ENCODE measurements at regions not wholly inside any gene's neighbourhood (a gene's known extent, or its start where the extent isn't known, plus 50 kb on each side); places are given as distances from the start of the nearest gene placed in this dataset.
"Not testable (repeated sequence)": the region's sequence is repeated elsewhere in the genome, so short reads cannot be mapped to it uniquely, and the experiment has no call there.

- Histone ChIP-seq H3K27me3 (no peaks in the 10 kb centered on the region), H3K4me3 (no peak overlapping the region), H3K4me1 (no peaks in the 10 kb centered on the region), H3K9me3 (peaks cover 0 to 5% (median 0%) of the 10 kb centered on the region in 3 donors), H3K36me3 (no peaks in the 10 kb centered on the region), H3K27ac (no peak overlapping the region)
- no peak for ATAC-seq
- TF ChIP-seq POLR2A (IDR thresholded peaks at IDR 0.05) (no peak), EP300 (IDR thresholded peaks at IDR 0.05) (no peak), CTCF (IDR thresholded peaks at IDR 0.05) (no peak), POLR2AphosphoS5 (IDR thresholded peaks at IDR 0.05) (no peak)
- 79 to 87% methylated on average over 2 of the region's 2 CpGs for WGBS, 2 donors (ENCODE audit: low coverage in 1 of 2)
Measured at GRCh38 chr6:6091608-6092002, 84.9 kb upstream of the NRN1 start.

- WGBS, 2 donors (ENCODE audit: low coverage in 1 of 2) = 74 to 90% methylated on average over 4 to 5 of the region's 5 CpGs
Measured at GRCh38 chr6:6090861-6091607, 84.3 kb upstream of the NRN1 start.

GRCh38 chr6:6085928-6086668 is 79.4 kb upstream of the NRN1 start:
- Histone ChIP-seq H3K36me3 (no peaks in the 10 kb centered on the region), H3K4me1 (no peaks in the 10 kb centered on the region), H3K4me3 (no peak overlapping the region), H3K27me3 (no peaks in the 10 kb centered on the region), H3K9me3 (peaks cover 0 to 23% (median 0%) of the 10 kb centered on the region in 3 donors), H3K27ac (no peak overlapping the region)
- WGBS, 2 donors (ENCODE audit: low coverage in 1 of 2) = 39 to 55% methylated on average over 3 to 4 of the region's 4 CpGs
- no peak for ATAC-seq
- TF ChIP-seq POLR2A (IDR thresholded peaks at IDR 0.05) = no peak
- TF ChIP-seq CTCF (IDR thresholded peaks at IDR 0.05) = no peak
- TF ChIP-seq POLR2AphosphoS5 (IDR thresholded peaks at IDR 0.05) = no peak
- no peak for TF ChIP-seq EP300 (IDR thresholded peaks at IDR 0.05)

More at GRCh38 chr6:6090861-6091607, 84.3 kb upstream of the NRN1 start:
- no peak for TF ChIP-seq POLR2A (IDR thresholded peaks at IDR 0.05)
- Histone ChIP-seq H3K4me3 (no peak overlapping the region), H3K9me3 (no peaks in the 10 kb centered on the region), H3K27ac (no peak overlapping the region), H3K4me1 (no peaks in the 10 kb centered on the region), H3K36me3 (no peaks in the 10 kb centered on the region), H3K27me3 (no peaks in the 10 kb centered on the region)
- no peak for ATAC-seq

GRCh38 chr6:6080975-6081374 is 74.2 kb upstream of the NRN1 start:
- TF ChIP-seq POLR2A (IDR thresholded peaks at IDR 0.05) = no peak
- no peak for TF ChIP-seq CTCF (IDR thresholded peaks at IDR 0.05)
- TF ChIP-seq EP300 (IDR thresholded peaks at IDR 0.05) = no peak
- TF ChIP-seq POLR2AphosphoS5 (IDR thresholded peaks at IDR 0.05) = no peak
- Histone ChIP-seq H3K4me1 (no peaks in the 10 kb centered on the region), H3K9me3 (peaks cover 0 to 23% (median 0%) of the 10 kb centered on the region in 3 donors), H3K4me3 (no peak overlapping the region), H3K27me3 (no peaks in the 10 kb centered on the region), H3K27ac (no peak overlapping the region), H3K36me3 (no peaks in the 10 kb centered on the region)
- WGBS, 2 donors (ENCODE audit: low coverage in 1 of 2) = 84 to 85% methylated on average over 4 of the region's 4 CpGs
- no peak for ATAC-seq

- Histone ChIP-seq H3K27ac (no peak overlapping the region), H3K4me3 (no peak overlapping the region), H3K27me3 (peaks cover 10% of the 10 kb centered on the region), H3K4me1 (no peaks in the 10 kb centered on the region), H3K9me3 (no peaks in the 10 kb centered on the region), H3K36me3 (no peaks in the 10 kb centered on the region)
- TF ChIP-seq POLR2AphosphoS5 (IDR thresholded peaks at IDR 0.05) (no peak), CTCF (IDR thresholded peaks at IDR 0.05) (no peak), EP300 (IDR thresholded peaks at IDR 0.05) (no peak), POLR2A (IDR thresholded peaks at IDR 0.05) (no peak)
- ATAC-seq = no peak
Measured at GRCh38 chr6:6074190-6074589, 67.5 kb upstream of the NRN1 start.

- not testable (repeated sequence) for H3K4me3 ChIP-seq, ATAC-seq, H3K27ac ChIP-seq, H3K4me1 ChIP-seq, H3K9me3 ChIP-seq, H3K36me3 ChIP-seq
- 79 to 89% methylated on average over 5 of the region's 5 CpGs for WGBS, 2 donors (ENCODE audit: low coverage in 1 of 2)
- peaks cover 10% of the 10 kb centered on the region for H3K27me3 ChIP-seq
Measured at GRCh38 chr6:6068157-6068556, 61.4 kb upstream of the NRN1 start.

All from gastroesophageal sphincter (tissue), 4 donors.